UCSD-AML1 (cell line): ENCODE measurements at regions not wholly inside any gene's neighbourhood (a gene's known extent, or its start where the extent isn't known, plus 50 kb on each side); places are given as distances from the start of the nearest gene placed in this dataset.
A peak's percentile ranks its signal among the peaks of the same experiment; 100 is the strongest.

Experiments used
- DNase-seq: peaks from one replicate; lab custom pipeline; 2025; ENCODE audit not compliant: unreplicated experiment; lab: John Stamatoyannopoulos, UW

DNA sequence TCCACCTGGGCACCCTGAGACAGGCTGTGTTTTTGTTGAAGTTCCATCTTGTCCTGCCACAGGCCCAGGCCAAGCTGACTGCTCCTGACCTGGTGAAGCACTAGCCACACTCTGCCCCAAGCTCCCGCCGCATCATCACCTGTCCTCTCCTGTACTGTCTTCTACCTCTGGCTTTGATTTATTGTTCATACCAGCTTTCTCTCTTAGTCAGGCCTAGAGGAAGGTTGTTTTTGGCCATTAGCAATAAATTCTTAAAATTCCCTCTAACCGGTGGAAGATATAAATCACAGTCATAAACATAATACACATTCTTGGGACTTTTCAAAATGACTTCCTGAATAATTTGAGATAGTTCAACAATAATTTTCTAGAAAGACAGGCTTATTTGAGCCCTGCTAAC, 169.4 kb downstream of the DAD1 start:
- DNase-seq, result no peak

GRCh38 chr14:22418631-22419030, 170.4 kb downstream of the DAD1 start:
- DNase-seq, result peak; percentile 50

GRCh38 chr14:22417914-22418313, 171.1 kb downstream of the DAD1 start:
- DNase-seq, result peak; percentile 39

DNA sequence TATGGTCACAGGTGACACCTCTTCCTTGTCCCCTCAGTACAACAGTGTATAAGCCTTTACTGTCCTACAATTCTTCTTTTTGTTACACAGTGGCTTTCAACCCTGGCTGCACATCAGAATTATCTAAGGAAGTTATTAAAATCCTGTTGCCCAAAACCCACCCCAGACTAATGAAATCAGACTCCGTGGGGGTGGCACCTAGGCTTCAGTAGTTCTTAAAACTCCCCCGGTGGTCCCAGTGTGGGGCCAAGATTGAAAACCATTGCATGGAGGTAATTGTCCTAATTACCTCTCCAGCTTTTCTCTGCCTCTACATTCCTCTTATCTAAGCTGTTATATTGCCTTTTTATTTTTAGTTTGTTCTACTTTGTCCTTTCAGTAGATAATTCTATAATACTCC, 172.8 kb downstream of the DAD1 start:
- DNase-seq, result no peak

DNA sequence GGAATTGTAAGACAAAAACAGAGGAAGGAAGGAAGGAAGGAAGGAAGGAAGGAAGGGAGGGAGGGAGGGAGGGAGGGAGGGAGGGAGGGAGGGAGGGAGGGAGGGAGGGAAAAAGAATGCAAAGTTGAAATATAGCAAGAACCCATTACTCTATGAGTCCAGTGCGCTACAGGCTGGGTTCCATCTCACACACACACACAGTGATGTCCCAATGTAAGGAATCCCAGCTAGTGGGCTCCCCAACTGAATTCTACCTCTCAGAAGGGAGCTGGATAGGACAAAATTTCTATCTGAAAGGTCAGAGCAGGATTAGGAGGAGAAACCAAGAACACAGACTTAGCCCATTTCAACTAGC, 173.4 kb downstream of the DAD1 start:
- no peak for DNase-seq

- DNase-seq, result no peak
Observed at GRCh38 chr14:22414876-22415604, 174.0 kb downstream of the DAD1 start.

DNA sequence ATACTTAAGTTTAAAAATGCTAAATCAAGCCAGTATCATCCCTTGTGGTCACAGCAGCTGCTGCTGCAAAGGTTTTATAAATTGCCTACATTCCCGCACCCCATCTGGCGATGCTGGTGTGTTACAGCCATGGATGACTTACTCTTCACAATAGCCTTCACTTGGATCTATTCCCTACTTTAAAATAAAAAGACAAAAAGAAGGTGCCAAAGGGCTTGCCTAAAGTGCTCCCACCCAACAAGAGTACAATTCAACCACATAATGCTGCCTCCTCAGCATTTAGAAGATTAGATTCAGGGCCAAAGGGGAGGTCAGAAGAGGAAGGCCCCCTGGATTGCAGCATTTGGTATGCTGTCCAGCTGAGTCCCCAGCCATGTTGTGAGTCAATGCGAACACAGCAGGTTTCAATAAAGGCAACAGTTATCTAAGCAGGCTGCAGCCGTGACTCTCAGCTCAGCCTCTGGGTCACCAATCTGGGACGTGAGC, 176.1 kb downstream of the DAD1 start:
- no peak for DNase-seq

DNA sequence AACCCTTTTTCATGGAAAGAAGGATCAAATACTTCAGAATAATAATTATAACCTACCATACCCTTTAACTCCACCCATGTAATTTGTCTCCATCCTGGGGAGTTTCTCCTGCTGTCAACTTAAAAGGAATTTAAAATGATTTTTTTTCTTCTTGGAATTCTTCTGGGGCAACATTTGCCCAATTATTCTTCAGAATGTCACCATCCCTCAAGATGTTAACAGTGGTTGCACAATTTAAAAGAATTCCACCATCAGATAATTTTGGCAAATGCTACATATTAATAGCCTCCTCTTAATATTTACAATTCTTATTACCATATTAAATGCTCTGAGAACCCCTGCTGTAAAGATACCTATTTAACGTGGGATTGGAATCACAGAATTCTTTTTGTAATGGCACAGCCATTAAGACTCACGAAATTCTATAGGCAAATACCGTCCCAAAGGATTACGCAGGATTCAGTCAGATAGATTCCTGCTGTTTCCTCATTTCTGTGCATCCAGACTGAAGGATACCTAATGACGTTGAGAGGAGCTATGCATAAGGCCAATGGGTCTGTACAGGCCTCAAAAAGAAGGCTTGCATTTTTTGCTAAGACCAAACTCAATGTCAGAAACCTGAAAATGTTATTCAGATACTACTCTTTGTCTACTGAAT, 177.5 kb downstream of the DAD1 start:
- DNase-seq, result no peak

- DNase-seq, result no peak
Observed at GRCh38 chr14:22410497-22410896, 178.5 kb downstream of the DAD1 start.

- no peak for DNase-seq
Observed at GRCh38 chr14:22409006-22409405, 180.0 kb downstream of the DAD1 start.

- no peak for DNase-seq
Observed at GRCh38 chr14:22408547-22408946, 180.5 kb downstream of the DAD1 start.

GRCh38 chr14:22407033-22407432, 182.0 kb downstream of the DAD1 start:
- DNase-seq, result no peak

DNA sequence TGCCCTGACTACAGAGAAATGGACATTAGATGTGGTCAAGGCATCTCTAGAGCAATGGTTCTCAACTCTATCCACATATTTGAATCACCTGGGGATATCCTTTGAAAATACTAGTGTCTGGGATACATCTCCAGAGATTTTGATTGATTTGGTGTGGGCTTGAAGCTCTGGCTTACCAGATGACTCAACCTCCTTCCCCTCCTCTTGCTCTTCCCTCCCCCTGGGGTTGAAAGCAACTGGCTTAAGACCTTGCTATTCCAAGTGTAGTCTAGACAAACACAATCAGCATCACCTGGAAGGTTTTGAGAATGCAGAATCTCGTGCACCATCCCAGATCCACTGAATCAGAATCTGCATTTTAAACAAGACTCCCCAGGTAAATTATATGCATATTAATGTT, 183.8 kb downstream of the DAD1 start:
- DNase-seq, result no peak

- no peak for DNase-seq
Observed at GRCh38 chr14:22403296-22403695, 185.7 kb downstream of the DAD1 start.

- DNase-seq, result no peak
Observed at GRCh38 chr14:22400655-22401259, 188.3 kb downstream of the DAD1 start.

- no peak for DNase-seq
Observed at GRCh38 chr14:22399776-22400175, 189.2 kb downstream of the DAD1 start.

DNA sequence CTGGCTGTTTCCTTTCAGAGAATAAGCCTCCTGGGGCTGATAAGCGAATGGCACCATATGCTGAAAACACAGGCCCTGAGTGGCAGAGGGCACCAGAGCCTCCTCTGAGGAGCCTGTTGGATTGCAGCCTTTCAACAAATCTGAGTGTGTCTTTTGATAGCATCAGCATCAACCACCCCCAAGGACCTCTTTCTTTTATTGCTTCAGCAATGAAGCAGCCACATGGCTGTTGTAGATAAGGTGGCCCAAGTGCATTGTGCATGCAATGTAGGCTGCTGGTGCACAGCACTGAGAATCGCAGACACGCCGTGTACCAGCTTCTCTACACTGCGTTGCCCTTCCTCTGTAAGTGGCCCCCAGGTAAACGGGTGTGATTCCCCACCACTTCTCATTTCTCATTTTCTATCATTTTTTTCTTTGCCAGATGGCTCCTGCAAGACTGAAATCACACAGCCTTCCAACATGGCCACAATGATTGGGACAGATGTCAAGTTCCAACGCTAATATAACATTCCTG, 191.7 kb downstream of the DAD1 start:
- DNase-seq, result no peak

- DNase-seq, result no peak
Observed at GRCh38 chr14:22395803-22396202, 193.2 kb downstream of the DAD1 start.

GRCh38 chr14:22394616-22395015, 194.4 kb downstream of the DAD1 start:
- no peak for DNase-seq

DNA sequence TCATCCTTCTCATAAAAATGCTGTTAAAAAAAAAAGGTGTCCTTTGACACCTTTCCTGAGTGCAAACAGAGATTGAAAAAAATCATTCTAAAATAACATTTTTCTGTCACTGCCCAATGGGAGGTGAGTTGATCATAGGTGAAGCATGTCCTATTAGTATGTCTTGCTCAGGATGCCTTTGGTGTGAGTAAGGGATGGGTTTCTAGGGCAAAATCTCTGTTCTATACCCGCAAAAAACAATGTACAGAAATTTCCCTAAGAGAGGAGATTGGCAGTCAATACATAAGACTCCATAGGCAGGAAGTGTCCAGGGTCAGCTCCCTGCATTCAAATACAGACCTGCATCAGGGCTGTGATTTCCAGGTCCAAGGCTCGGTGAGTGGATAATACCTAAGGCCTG, 195.2 kb downstream of the DAD1 start:
- no peak for DNase-seq

DNA sequence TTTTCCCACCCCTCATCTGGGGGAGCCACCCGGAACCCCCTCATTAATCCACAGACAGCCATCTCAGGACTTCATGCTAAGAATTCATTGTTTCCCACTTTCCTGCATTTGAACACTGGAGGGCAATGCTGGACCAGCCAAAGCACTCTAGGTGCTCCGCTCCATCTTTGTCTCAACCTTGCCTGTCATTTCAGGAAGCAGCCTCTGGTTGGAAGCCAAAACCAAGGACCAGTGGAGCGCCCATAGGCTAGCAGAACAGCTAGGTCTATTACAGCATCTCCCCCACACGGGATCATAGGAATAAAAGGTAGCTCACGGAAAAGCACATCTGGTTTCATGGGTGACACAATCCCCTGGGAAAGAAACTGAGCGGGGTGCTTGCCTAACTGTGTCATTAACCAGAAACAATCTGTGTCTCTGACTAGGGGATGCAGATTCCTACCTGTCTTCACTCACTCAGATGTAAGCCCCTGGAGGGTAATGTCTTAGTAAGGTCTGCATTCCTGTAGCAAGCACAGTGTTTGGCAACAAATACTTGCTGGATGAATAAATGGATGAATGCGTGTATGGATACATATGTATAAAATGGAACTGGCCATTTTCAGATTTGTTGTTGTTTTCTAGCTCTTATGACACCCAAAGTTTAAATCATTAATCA, 197.0 kb downstream of the DAD1 start:
- DNase-seq, result peak; percentile 56
